Gastroesophageal sphincter (tissue), 3 donors: ENCODE measurements at regions not wholly inside any gene's neighbourhood (a gene's known extent, or its start where the extent isn't known, plus 50 kb on each side); places are given as distances from the start of the nearest gene placed in this dataset.

Experiments
- CTCF ChIP-seq, 4 experiments: fragments of 200-600 bp in 2 of 4; fragments of 450-650 bp in 2 of 4; sonication (generic) in 1 of 4; IDR thresholded peaks; one replicate each; pipeline ENCODE4 v1.5.1; 2017 to 2019; ENCODE audit warnings: antibody characterized with exemption in 4 of 4, mild to moderate bottlenecking in 2 of 4, moderate library complexity in 2 of 4
- POLR2AphosphoS5 ChIP-seq: sonication (generic); formaldehyde crosslinking; IDR thresholded peaks from one replicate; pipeline ENCODE4 v1.6.1; 2017; ENCODE audit warnings: antibody characterized with exemption

DNA sequence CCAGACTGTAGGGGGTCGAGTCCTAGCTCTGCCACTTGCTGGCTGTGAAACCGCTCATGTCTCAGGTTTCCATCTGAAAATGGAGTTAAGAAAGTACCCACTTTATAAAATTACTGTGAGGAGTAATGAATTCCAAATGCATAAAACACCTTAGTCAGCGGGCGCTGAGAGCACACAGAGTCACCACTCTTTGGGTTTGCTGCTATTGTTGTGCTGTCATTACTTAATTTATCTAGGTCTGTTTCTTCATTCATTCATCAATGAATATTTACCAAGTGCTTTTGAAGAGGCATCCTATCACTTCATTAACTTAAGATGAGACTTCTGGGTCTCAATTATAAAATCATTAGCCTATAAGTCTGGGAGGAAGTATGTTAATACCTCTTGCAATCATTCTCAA, 317.3 kb downstream of the FBXW7 start:
- TF ChIP-seq CTCF (IDR thresholded peaks at IDR 0.05) (no peak), POLR2AphosphoS5 (no peak)
